Mucosa of stomach (tissue), 1 donor: ENCODE measurements at regions not wholly inside any gene's neighbourhood (a gene's known extent, or its start where the extent isn't known, plus 50 kb on each side); places are given as distances from the start of the nearest gene placed in this dataset.

ENCODE experiments used
- H3K27me3 ChIP-seq: one replicate; pipeline ENCODE4 v1.7.0; 2013; ENCODE audit warnings: mild to moderate bottlenecking, low read length; ENCODE audit not compliant: control insufficient read depth, insufficient read depth
- H3K36me3 ChIP-seq: one replicate; pipeline ENCODE4 v1.7.0; 2013; ENCODE audit warnings: low read length; ENCODE audit not compliant: control insufficient read depth, insufficient read depth
- H3K4me1 ChIP-seq: one replicate; pipeline ENCODE4 v1.7.0; 2013; ENCODE audit warnings: mild to moderate bottlenecking, low read length; ENCODE audit not compliant: control insufficient read depth, insufficient read depth
- H3K4me3 ChIP-seq: one replicate; pipeline ENCODE4 v1.7.0; 2013; ENCODE audit warnings: low read length
- H3K9ac ChIP-seq: one replicate; pipeline ENCODE4 v1.7.0; 2013; ENCODE audit warnings: mild to moderate bottlenecking, low read length, moderate library complexity
- H3K9me3 ChIP-seq: one replicate; pipeline ENCODE4 v1.7.0; 2013; ENCODE audit warnings: mild to moderate bottlenecking, low read length, moderate library complexity; ENCODE audit not compliant: control insufficient read depth
- donor health status: Pancreatic carcinoma.

- Histone ChIP-seq H3K27me3 (no peaks in the 10 kb centered on the region), H3K9me3 (no peaks in the 10 kb centered on the region), H3K9ac (no peak overlapping the region), H3K4me1 (no peaks in the 10 kb centered on the region), H3K4me3 (no peak overlapping the region), H3K36me3 (no peaks in the 10 kb centered on the region)
These were observed 390.4 kb upstream of the ADGRL2 start for GRCh38 chr1:81410351-81410750.

DNA sequence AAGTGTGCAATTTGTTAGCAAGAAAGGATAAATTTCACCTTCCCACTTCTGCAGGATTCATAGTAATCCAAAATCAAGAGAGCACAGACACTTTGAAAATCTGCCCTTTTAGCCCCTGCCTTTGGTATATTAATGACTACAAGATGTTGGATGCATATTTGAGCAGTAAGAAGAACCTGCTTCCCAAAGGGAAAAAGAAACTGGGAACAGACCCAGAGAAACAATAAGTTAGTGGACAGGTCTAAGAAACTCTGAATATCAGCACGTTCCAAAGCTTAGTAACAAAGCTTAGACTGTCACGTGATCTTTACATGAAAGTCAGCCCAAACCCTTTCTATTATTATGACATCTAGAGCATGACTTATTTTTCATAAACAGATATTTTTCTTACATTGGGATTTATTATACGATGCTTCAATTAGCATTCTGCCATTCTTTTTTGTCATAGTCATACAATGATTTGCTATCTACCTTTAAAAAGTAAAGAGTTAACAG, 390.9 kb upstream of the ADGRL2 start:
- Histone ChIP-seq H3K9ac (no peak overlapping the region), H3K36me3 (no peaks in the 10 kb centered on the region), H3K4me3 (no peak overlapping the region), H3K27me3 (no peaks in the 10 kb centered on the region), H3K9me3 (no peaks in the 10 kb centered on the region), H3K4me1 (no peaks in the 10 kb centered on the region)

GRCh38 chr1:81409262-81409661, 391.5 kb upstream of the ADGRL2 start:
- Histone ChIP-seq H3K9me3 (no peaks in the 10 kb centered on the region), H3K9ac (no peak overlapping the region), H3K36me3 (no peaks in the 10 kb centered on the region), H3K27me3 (no peaks in the 10 kb centered on the region), H3K4me3 (no peak overlapping the region), H3K4me1 (no peaks in the 10 kb centered on the region)

DNA sequence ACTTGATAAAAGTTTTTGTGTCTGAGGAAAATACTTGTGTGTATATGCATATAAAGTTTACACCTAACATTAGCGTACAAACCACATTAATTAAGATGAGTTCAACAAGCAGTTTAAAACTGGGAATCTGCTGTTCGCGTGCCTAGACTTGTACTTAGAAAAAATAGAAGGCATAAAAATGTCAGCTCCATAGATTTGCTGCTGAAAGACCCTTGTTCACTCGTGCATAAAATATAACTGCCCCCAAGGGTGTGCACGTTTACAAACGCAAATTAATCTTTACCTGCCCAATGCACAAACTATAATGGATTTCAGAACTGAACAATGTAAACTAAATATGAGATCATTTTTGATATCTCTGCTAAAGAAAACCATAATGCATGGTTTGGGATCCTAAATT, 392.3 kb upstream of the ADGRL2 start:
- Histone ChIP-seq H3K9me3 (no peaks in the 10 kb centered on the region), H3K4me1 (no peaks in the 10 kb centered on the region), H3K36me3 (no peaks in the 10 kb centered on the region), H3K4me3 (no peak overlapping the region), H3K9ac (no peak overlapping the region), H3K27me3 (no peaks in the 10 kb centered on the region)

DNA sequence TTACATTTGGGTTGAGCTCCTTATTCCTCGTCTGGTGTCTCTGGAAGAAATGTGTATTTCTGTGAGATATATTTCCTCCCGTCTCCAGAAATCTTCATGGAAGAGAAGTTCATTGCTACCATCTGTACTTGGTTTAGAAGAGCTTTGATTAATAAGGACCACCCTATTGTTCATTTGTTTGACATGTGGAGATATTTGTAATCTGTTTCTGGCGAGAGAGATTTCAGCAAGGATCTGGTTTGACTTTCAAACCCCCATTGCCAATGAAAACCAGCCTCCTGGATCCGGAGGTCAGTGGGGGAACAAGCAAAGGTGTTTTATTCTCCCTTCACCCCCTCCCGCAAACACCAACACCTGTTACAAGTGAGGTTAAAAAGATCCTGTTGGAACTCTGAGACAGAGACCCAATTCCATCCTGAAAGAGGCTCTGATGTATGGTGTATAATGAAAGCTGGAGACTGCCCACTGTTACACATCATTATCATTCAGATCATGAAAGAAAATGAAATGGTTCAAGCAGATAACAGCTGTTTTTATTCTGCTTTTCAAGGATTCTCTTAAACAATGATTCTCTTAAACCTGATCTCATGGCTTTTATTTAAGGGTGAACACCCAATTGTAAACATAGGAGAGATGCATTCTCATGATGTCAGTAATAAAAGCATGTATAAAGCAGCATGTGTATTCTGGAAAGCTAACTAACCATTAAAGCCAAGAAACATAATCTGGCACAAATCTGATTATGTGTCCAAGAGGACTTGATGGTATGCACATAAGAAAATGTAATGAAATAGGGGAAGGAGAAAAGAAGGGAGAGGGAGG, 393.5 kb upstream of the ADGRL2 start:
- Histone ChIP-seq H3K27me3 (no peaks in the 10 kb centered on the region), H3K4me3 (no peak overlapping the region)

DNA sequence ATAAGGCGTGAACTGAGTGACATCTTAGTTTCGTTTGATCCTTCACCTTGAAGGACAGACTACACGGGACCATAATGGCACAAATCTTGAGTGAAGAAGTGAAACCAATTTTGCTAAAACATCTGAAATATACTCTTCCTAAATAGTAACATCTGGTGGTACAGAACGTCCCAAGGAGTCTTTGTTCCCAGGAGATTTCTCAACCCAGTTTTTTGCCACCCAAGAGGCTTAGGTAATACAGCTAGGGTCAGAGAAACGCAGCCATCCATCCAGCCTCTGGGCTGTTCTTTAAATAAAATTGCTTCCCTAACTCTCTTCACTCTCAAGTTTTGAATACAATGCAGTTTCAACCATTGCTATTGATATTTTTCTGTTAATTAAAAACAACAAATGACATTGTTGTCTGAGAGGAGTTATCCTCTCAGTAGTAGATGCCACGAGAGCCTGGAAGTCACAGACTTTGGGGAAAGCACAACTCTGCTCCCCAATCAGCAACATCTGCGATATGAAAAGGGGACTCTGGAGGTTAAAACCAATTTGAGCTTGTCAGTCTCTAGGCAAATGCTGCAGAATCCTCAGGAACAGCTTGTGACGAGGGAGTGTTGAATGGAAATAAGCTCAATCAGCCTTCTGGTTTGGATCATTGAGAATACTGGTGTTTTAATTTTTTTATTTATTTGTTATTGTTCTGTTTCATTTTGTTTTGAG, 394.3 kb upstream of the ADGRL2 start:
- Histone ChIP-seq H3K36me3 (no peaks in the 10 kb centered on the region), H3K27me3 (no peaks in the 10 kb centered on the region), H3K9me3 (no peaks in the 10 kb centered on the region), H3K4me1 (no peaks in the 10 kb centered on the region), H3K9ac (no peak overlapping the region), H3K4me3 (no peak overlapping the region)

More for the DNA sequence above, 393.5 kb upstream of the ADGRL2 start:
- Histone ChIP-seq H3K9me3 (no peaks in the 10 kb centered on the region), H3K36me3 (no peaks in the 10 kb centered on the region), H3K9ac (no peak overlapping the region), H3K4me1 (no peaks in the 10 kb centered on the region)

GRCh38 chr1:81398041-81398440, 402.7 kb upstream of the ADGRL2 start:
- no peaks in the 10 kb centered on the region for H3K9me3 ChIP-seq
- H3K36me3 ChIP-seq = no peaks in the 10 kb centered on the region
- H3K4me1 ChIP-seq = no peaks in the 10 kb centered on the region
- H3K27me3 ChIP-seq = no peaks in the 10 kb centered on the region
- no peak overlapping the region for H3K9ac ChIP-seq
- H3K4me3 ChIP-seq = no peak overlapping the region

GRCh38 chr1:81392526-81393226, 408.1 kb upstream of the ADGRL2 start:
- no peak overlapping the region for H3K9ac ChIP-seq
- H3K27me3 ChIP-seq = no peaks in the 10 kb centered on the region
- no peak overlapping the region for H3K4me3 ChIP-seq
- no peaks in the 10 kb centered on the region for H3K36me3 ChIP-seq
- H3K9me3 ChIP-seq = no peaks in the 10 kb centered on the region
- H3K4me1 ChIP-seq = no peaks in the 10 kb centered on the region

GRCh38 chr1:81391125-81391828, 409.5 kb upstream of the ADGRL2 start:
- H3K9me3 ChIP-seq = no peaks in the 10 kb centered on the region
- H3K27me3 ChIP-seq = no peaks in the 10 kb centered on the region
- no peaks in the 10 kb centered on the region for H3K36me3 ChIP-seq
- H3K4me3 ChIP-seq = no peak overlapping the region
- H3K4me1 ChIP-seq = no peaks in the 10 kb centered on the region
- H3K9ac ChIP-seq = no peak overlapping the region

DNA sequence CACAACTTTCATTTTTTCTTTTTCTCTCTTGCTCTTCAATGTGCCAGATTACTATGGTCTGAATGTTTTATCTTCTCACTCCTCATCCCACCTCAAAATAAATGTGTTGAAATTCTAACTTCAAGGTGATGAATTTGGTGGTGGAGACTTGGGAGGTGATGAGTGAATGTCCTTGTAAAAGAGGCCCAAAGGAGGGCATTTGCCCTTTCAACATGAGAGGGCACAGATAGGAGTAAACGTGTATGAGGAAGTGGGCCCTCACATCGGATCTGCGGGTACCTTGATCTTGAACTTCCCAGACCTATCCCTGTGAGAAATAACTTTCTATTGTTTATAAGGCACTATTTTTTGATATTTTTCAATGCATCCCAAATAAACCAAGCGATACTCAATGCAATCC, 412.3 kb upstream of the ADGRL2 start:
- Histone ChIP-seq H3K4me1 (no peaks in the 10 kb centered on the region), H3K9me3 (no peaks in the 10 kb centered on the region), H3K27me3 (no peaks in the 10 kb centered on the region), H3K9ac (no peak overlapping the region), H3K36me3 (no peaks in the 10 kb centered on the region), H3K4me3 (no peak overlapping the region)

- Histone ChIP-seq H3K27me3 (no peaks in the 10 kb centered on the region), H3K4me1 (no peaks in the 10 kb centered on the region), H3K36me3 (no peaks in the 10 kb centered on the region), H3K4me3 (no peak overlapping the region), H3K9ac (no peak overlapping the region), H3K9me3 (no peaks in the 10 kb centered on the region)
These were observed 413.3 kb upstream of the ADGRL2 start for GRCh38 chr1:81387446-81387845.
